Activated B cell treated with CpG ODN at 0.5 μM for 24 hours (primary cell): ENCODE measurements at regions not wholly inside any gene's neighbourhood (a gene's known extent, or its start where the extent isn't known, plus 50 kb on each side); places are given as distances from the start of the nearest gene placed in this dataset.

Experiments
- ATAC-seq: fragments of 200-7000 bp; cut with Tn5 transposase; one replicate; pipeline ENCODE4 v1.10.0; 2021; ENCODE audit warnings: low read depth, mild to moderate bottlenecking, moderate library complexity
- CTCF ChIA-PET: fragments of 350-600 bp; sonication (Branson Sonifier 250); formaldehyde crosslinking; loops from one replicate; lab custom pipeline; 2021; ENCODE audit warnings: antibody characterized with exemption; lab: Charles Lee
- POLR2A ChIA-PET: fragments of 350-600 bp; sonication (Branson Sonifier 250); formaldehyde crosslinking; loops from one replicate; lab custom pipeline; 2021; ENCODE audit warnings: antibody characterized with exemption; lab: Charles Lee
- DNase-seq: peaks from one replicate; pipeline ENCODE4 v3.0.0; 2022
- H3K27ac Mint-ChIP-seq: one replicate; pipeline ENCODE4 v1.8.0; 2020; ENCODE audit warnings: mixed read lengths
- H3K27me3 Mint-ChIP-seq: one replicate; pipeline ENCODE4 v1.8.0; 2021; ENCODE audit warnings: mixed read lengths
- H3K36me3 Mint-ChIP-seq: one replicate; pipeline ENCODE4 v1.8.0; 2021; ENCODE audit warnings: low read depth, mixed read lengths
- H3K4me1 Mint-ChIP-seq: one replicate; pipeline ENCODE4 v1.8.0; 2021; ENCODE audit warnings: mixed read lengths
- H3K4me3 Mint-ChIP-seq: one replicate; pipeline ENCODE4 v1.8.0; 2020; ENCODE audit warnings: mild to moderate bottlenecking, mixed read lengths
- H3K9me3 Mint-ChIP-seq: one replicate; pipeline ENCODE4 v1.8.0; 2020; ENCODE audit warnings: mixed read lengths
- CTCF ChIP-seq: fragments of 200-600 bp; IDR thresholded peaks from one replicate; pipeline ENCODE4 v1.8.0; 2022; ENCODE audit warnings: antibody characterized with exemption, mild to moderate bottlenecking
- intact Hi-C: fragments of 100-400 bp; cut with micrococcal nuclease; formaldehyde crosslinking; loops from one replicate; pipeline ENCODE4 v1.15.1; 2024

- H3K4me3 Mint-ChIP-seq, result no peak overlapping the region
- POLR2A ChIA-PET, result no interaction called here
- no peak for TF ChIP-seq CTCF
- no peaks in the 10 kb centered on the region for H3K36me3 Mint-ChIP-seq
- no peak for ATAC-seq
- CTCF ChIA-PET, result no interaction called here
- H3K27ac Mint-ChIP-seq, result no peak overlapping the region
- intact Hi-C loops, result no loop called here
- DNase-seq, result no peak
- H3K4me1 Mint-ChIP-seq, result no peaks in the 10 kb centered on the region
- no peaks in the 10 kb centered on the region for H3K27me3 Mint-ChIP-seq
- no peaks in the 10 kb centered on the region for H3K9me3 Mint-ChIP-seq
These were observed 371.4 kb upstream of the SLC10A2 start for GRCh38 chr13:103437651-103438050.

GRCh38 chr13:103436057-103436654 is 369.9 kb upstream of the SLC10A2 start:
- H3K4me1 Mint-ChIP-seq, result no peaks in the 10 kb centered on the region
- H3K4me3 Mint-ChIP-seq, result no peak overlapping the region
- ChIA-PET POLR2A (no interaction called here), CTCF (no interaction called here)
- no peaks in the 10 kb centered on the region for H3K9me3 Mint-ChIP-seq
- H3K27me3 Mint-ChIP-seq, result no peaks in the 10 kb centered on the region
- DNase-seq (no peak), ATAC-seq (no peak)
- no peaks in the 10 kb centered on the region for H3K36me3 Mint-ChIP-seq
- no peak overlapping the region for H3K27ac Mint-ChIP-seq
- intact Hi-C loops, result no loop called here
- TF ChIP-seq CTCF, result no peak

- DNase-seq (no peak), ATAC-seq (no peak)
- Mint-ChIP-seq H3K4me3 (no peak overlapping the region), H3K9me3 (no peaks in the 10 kb centered on the region), H3K4me1 (no peaks in the 10 kb centered on the region), H3K36me3 (no peaks in the 10 kb centered on the region), H3K27me3 (no peaks in the 10 kb centered on the region), H3K27ac (no peak overlapping the region)
- CTCF ChIA-PET, result no interaction called here
- intact Hi-C loops, result no loop called here
- POLR2A ChIA-PET, result no interaction called here
- TF ChIP-seq CTCF, result no peak
These were observed 365.6 kb upstream of the SLC10A2 start for GRCh38 chr13:103431856-103432255.

- no peak for TF ChIP-seq CTCF
- intact Hi-C loops, result no loop called here
These were observed 364.2 kb upstream of the SLC10A2 start for GRCh38 chr13:103430368-103430767.

GRCh38 chr13:103410002-103410401 is 343.8 kb upstream of the SLC10A2 start:
- Mint-ChIP-seq H3K27ac (no peak overlapping the region), H3K36me3 (no peaks in the 10 kb centered on the region), H3K9me3 (no peaks in the 10 kb centered on the region), H3K4me3 (no peak overlapping the region), H3K27me3 (no peaks in the 10 kb centered on the region), H3K4me1 (no peaks in the 10 kb centered on the region)
- ChIA-PET POLR2A (no interaction called here), CTCF (no interaction called here)
- intact Hi-C loops, result no loop called here
- no peak for TF ChIP-seq CTCF
- no peak for ATAC-seq
- DNase-seq, result no peak

More at GRCh38 chr13:103430368-103430767, 364.2 kb upstream of the SLC10A2 start:
- ATAC-seq (no peak), DNase-seq (no peak)
- H3K4me3 Mint-ChIP-seq, result no peak overlapping the region
- ChIA-PET POLR2A (no interaction called here), CTCF (no interaction called here)
- no peaks in the 10 kb centered on the region for H3K4me1 Mint-ChIP-seq
- no peaks in the 10 kb centered on the region for H3K27me3 Mint-ChIP-seq
- no peaks in the 10 kb centered on the region for H3K36me3 Mint-ChIP-seq
- no peak overlapping the region for H3K27ac Mint-ChIP-seq
- H3K9me3 Mint-ChIP-seq, result no peaks in the 10 kb centered on the region
